Medulla oblongata (tissue), 1 donor: ENCODE measurements at regions not wholly inside any gene's neighbourhood (a gene's known extent, or its start where the extent isn't known, plus 50 kb on each side); places are given as distances from the start of the nearest gene placed in this dataset.

Experiments
- DNase-seq: peaks from one replicate; pipeline ENCODE4 v3.0.0-alpha.2; 2015; ENCODE audit errors: extremely low spot score

DNA sequence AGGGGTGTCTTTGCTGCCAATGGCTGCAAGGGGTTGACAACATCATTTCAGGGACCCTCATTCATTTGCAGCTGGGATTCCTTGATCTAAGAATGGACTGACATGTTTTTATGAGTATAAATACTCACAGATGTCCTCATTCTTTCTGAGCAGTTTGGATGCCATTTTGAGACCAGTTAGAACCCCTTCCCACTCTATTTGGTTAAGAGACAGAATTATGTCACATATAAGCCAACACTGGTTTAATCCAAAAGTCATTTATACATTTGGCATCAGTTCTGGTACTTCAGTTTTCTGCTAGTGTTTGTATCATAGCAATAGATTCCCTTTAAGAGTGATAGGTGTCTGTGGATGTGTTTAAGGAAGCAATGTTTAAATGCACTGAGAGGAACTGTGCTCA is 248.8 kb downstream of the SAMD5 start:
- no peak for DNase-seq

DNA sequence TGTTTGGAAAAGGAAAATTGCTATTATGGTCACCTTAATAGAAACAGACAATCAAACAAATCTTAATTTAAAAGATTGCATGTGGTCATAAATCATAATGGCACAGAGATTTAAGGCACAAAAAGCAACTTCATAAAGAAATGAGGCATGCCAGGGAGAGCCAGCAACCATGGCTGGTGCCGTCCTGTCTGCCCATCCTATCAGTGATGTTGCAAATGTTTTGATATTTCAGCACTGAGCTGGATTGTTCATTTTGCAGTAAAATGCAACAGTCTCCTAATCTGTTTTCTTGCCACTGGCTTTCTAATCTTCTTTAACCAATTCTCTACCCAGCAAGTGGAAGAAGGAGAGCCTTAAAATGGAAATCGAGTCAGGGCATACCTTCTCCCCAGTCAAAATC is 249.8 kb downstream of the SAMD5 start:
- DNase-seq, result no peak

DNA sequence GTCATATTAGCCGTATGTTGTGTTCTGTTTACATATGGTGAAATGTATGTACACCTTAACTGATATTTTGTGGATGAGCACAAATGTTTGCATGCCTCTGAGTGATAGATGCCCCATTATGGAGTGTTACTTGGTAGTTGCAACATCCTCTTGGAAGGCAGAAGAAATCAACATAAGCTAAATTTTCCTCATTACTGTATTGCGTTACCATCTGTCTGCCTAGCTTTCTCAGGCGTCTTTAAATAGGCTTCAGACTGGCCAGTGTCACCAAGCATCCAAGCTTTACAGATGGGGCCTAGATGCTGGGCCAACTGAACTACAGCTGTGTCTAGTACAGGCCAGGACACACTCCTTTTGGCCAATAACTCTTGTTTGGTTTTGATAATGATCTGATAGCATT is 250.6 kb downstream of the SAMD5 start:
- no peak for DNase-seq

DNA sequence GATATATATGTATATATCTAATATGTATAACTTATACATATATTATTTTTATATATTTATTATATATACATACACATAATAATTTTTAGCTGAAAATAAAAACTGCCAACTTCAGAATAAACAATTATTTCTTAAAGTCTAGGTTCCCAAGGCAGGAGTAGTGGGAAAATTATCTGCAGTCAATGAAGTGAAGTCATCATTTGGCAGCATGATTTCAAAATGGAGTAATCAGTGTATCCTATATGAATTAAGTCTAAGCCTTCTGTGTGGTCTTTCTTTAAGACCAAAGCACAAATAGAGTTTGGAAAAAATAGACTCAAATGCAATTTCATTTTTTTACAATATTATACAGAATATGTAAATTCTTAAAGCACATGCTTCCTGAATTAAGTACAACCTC is 251.0 kb downstream of the SAMD5 start:
- DNase-seq, result no peak

- DNase-seq, result no peak
Measured at GRCh38 chr6:147765541-147765940, 257.1 kb downstream of the SAMD5 start.

DNA sequence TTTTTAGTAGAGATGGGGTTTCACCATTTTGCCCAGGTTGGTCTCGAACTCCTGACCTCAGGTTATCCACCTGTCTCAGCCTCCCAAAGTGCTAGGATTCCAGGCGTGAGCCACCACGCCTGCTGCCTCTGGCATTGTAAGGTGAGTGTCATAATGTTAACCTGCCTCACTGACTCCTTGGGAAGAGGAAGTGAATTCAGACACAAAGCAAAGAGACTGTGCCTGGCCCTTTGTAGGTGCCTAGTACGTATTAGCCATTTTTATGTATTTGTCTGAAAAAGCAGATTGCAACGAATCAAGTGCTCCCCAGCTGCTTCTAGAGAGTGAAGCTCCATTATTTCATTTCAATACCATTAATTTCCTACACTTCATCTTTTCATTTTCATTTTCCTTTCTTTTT is 260.5 kb downstream of the SAMD5 start:
- no peak for DNase-seq

DNA sequence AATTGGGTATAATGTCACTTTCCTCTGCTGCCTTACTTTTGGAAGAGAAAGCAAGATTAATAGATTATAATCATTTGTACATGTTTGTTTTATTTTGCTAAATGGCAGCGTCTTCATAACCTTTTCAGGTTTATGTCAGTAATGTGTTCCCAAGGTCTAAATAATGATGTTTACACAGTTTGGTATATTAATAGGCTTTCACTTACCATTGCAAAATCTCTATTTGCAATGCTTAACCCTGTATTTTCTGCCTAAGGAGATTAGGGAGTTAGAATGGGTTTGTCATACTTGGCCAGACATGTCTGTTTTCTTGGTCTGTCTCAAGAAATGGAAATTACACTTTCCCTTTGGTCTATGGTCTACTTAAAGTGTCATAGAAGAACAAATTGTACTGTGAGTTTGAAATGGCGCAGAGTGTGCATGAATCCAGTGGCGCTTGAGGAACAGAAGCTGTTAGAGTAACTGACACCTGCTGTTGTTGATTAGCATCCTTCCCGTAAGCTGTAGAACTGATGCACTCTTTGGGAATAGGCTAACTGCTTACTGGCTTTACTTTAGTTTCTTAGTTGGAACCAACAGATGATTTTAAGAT is 261.1 kb downstream of the SAMD5 start:
- no peak for DNase-seq

- no peak for DNase-seq
Measured at GRCh38 chr6:147770221-147770620, 261.7 kb downstream of the SAMD5 start.

GRCh38 chr6:147772724-147773123 is 264.2 kb downstream of the SAMD5 start:
- DNase-seq, result no peak

DNA sequence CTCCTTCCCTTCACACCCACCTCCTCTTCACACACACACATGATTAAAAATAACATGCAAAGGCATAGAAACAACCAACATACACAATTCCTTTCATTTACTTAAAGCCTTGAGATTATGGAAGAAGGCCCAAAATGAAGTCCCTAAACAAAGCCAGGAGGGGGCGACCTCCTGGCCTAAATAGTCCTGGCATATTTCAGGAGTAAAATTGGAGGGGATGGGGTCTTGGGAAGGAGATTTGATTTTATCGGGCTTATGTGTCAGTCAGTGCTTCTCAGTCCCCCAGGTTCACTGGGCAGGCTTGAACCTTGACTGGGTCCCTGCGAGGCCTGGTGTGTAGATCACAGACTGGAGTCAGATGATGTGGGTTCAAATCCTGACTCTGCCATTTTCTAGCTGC is 266.4 kb downstream of the SAMD5 start:
- DNase-seq, result no peak

- DNase-seq, result no peak
Measured at GRCh38 chr6:147776631-147777213, 268.2 kb downstream of the SAMD5 start.

- no peak for DNase-seq
Measured at GRCh38 chr6:147779624-147780023, 271.1 kb downstream of the SAMD5 start.

GRCh38 chr6:147782302-147782701 is 273.8 kb downstream of the SAMD5 start:
- no peak for DNase-seq

DNA sequence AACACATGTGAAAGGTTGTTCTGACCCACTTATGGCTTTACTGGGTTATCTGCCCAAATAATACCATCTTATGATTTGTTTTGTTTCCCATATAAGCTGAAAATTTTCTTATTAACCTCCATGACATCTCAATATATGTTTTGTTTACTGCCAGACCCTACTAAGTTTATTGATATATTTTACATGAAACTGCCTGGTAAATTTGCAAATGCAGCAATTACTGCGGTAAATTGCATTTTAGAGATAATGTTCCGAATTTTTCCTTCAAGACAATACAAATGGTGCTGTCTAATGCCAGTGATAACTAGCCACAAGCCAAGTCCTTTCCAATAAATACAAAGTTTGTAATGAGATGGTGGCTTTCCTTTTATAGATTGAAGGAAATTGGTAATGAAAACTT is 275.9 kb downstream of the SAMD5 start:
- no peak for DNase-seq

GRCh38 chr6:147787417-147787816 is 278.9 kb downstream of the SAMD5 start:
- peak; percentile 13 for DNase-seq

- DNase-seq, result no peak
Measured at GRCh38 chr6:147789430-147789947, 281.0 kb downstream of the SAMD5 start.

- DNase-seq, result no peak
Measured at GRCh38 chr6:147793871-147794643, 285.6 kb downstream of the SAMD5 start.

GRCh38 chr6:147802459-147802858 is 294.0 kb downstream of the SAMD5 start:
- no peak for DNase-seq

- no peak for DNase-seq
Measured at GRCh38 chr6:147805155-147805554, 296.7 kb downstream of the SAMD5 start.

DNA sequence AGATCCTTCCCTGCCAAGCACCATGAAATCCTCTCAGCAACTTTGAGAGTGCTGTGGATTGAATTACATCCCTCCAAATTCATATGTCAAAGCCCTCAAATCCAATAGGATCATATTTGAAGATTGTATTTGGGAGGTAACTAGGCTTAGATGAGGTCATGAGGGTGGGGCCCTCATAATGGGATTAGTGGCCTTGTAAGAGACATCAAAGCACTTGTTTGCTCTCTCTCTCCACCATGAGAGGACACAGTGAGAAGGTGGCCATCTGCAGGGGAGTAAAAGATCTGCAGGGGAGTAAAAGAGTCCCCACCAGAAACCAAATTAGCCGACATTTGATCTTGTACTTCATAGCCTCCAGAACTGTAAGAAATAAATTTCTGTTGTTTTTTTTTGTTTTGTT is 298.2 kb downstream of the SAMD5 start:
- no peak for DNase-seq

- no peak for DNase-seq
Measured at GRCh38 chr6:147808640-147809039, 300.1 kb downstream of the SAMD5 start.

DNA sequence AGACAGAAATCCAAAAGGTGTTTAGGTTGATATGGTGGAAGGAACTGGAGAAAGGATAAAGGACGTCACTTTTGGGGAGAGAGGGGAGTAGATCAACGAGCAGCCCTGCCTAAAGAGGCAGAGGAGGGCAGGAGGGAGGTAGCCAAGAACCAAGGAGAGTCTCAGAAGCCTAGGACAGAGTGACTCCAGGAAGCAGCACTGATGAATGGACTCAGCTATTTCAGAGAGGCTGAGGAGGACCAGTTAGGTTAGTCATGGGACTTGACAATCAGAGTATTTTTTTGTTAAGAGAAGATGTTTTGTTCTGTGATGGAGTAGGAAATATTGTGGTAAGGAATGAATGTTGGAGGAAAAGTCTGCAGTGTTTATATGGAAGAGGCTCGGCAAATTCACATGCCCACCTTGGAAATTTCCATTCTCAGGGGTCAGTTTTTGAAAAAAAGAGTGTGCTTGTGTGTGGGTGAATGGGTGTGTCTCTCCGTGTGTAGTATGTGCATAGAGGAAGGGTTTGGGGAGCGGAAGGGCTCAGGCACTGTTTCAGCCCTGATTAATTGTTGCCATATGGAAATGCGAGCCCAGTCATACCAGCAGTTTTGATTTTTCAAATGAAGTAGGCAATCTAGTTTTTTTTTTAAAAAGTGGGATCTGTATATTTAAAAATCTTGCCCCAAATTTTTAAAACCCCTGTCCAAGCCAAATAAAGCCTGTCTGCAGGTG is 303.6 kb downstream of the SAMD5 start:
- no peak for DNase-seq
